ENCODE measurements at regions not wholly inside any gene's neighbourhood (a gene's known extent, or its start where the extent isn't known, plus 50 kb on each side); places are given as distances from the start of the nearest gene placed in this dataset.

DNA sequence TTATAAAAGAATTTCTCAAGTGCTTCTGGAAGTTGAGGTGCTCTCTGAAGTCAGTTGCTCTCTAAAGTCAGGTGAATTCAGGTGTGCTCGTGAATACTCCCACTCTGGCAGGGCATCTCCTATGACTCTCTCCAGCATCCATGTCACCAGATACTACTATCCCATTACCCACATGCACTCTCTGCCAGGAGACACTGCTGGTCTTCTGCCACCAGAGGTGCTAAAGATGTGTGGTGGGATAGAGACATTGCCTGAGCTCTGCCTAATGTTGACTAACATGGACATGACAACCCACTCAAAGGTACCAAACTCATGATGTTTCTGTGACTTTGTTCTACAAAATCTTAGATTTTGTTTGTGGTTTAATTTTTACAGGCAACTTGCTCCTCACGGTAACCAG, 106.4 kb upstream of the HNRNPA3 start:
- TF ChIP-seq ZFP30 (CRISPR knock-in tag; IDR thresholded peaks at IDR 0.05) = no peak
- no peak for TF ChIP-seq CSDC2 (CRISPR knock-in tag; IDR thresholded peaks at IDR 0.05)
- no peak for TF ChIP-seq SNAI2 (CRISPR knock-in tag; IDR thresholded peaks at IDR 0.05)
- TF ChIP-seq, protein P1, sequence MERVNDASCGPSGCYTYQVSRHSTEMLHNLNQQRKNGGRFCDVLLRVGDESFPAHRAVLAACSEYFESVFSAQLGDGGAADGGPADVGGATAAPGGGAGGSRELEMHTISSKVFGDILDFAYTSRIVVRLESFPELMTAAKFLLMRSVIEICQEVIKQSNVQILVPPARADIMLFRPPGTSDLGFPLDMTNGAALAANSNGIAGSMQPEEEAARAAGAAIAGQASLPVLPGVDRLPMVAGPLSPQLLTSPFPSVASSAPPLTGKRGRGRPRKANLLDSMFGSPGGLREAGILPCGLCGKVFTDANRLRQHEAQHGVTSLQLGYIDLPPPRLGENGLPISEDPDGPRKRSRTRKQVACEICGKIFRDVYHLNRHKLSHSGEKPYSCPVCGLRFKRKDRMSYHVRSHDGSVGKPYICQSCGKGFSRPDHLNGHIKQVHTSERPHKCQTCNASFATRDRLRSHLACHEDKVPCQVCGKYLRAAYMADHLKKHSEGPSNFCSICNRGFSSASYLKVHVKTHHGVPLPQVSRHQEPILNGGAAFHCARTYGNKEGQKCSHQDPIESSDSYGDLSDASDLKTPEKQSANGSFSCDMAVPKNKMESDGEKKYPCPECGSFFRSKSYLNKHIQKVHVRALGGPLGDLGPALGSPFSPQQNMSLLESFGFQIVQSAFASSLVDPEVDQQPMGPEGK (CRISPR knock-in tag; IDR thresholded peaks at IDR 0.05; ENCODE audit: borderline replicate concordance) = no peak
- no peak for TF ChIP-seq CSRNP3 (CRISPR knock-in tag; IDR thresholded peaks at IDR 0.05)
